ENCODE measurements at regions not wholly inside any gene's neighbourhood (a gene's known extent, or its start where the extent isn't known, plus 50 kb on each side); places are given as distances from the start of the nearest gene placed in this dataset.
"Not testable (repeated sequence)": the region's sequence is repeated elsewhere in the genome, so short reads cannot be mapped to it uniquely, and the experiment has no call there.

- no peak for DNase-seq
These were observed 1525.6 kb downstream of the MAT2B start for GRCh38 chr5:165030971-165031370.

- no peak for DNase-seq
These were observed 1526.0 kb downstream of the MAT2B start for GRCh38 chr5:165031371-165031770.

- DNase-seq: no peak
These were observed 1530.1 kb downstream of the MAT2B start for GRCh38 chr5:165035520-165035919.

- no peak for DNase-seq
These were observed 1534.3 kb downstream of the MAT2B start for GRCh38 chr5:165039748-165040147.

GRCh38 chr5:165045941-165046340 lies 1540.5 kb downstream of the MAT2B start:
- not testable (repeated sequence) for DNase-seq

- DNase-seq: no peak
These were observed 1550.1 kb downstream of the MAT2B start for GRCh38 chr5:165055476-165055875.

- no peak for DNase-seq
These were observed 1551.7 kb downstream of the MAT2B start for GRCh38 chr5:165057145-165057544.

GRCh38 chr5:165066751-165067385 lies 1561.4 kb downstream of the MAT2B start:
- DNase-seq: no peak

- DNase-seq: no peak
These were observed 1571.3 kb downstream of the MAT2B start for GRCh38 chr5:165076686-165077085.

- no peak for DNase-seq
These were observed 1574.0 kb downstream of the MAT2B start for GRCh38 chr5:165079389-165079788.

GRCh38 chr5:165083394-165083793 lies 1578.0 kb downstream of the MAT2B start:
- DNase-seq: no peak

GRCh38 chr5:165086465-165086864 lies 1581.0 kb downstream of the MAT2B start:
- no peak for DNase-seq

- no peak for DNase-seq
These were observed 1589.4 kb downstream of the MAT2B start for GRCh38 chr5:165094782-165095181.

GRCh38 chr5:165101709-165102108 lies 1596.3 kb downstream of the MAT2B start:
- DNase-seq: no peak

GRCh38 chr5:165104611-165105010 lies 1599.2 kb downstream of the MAT2B start:
- no peak for DNase-seq

GRCh38 chr5:165108809-165109208 lies 1603.4 kb downstream of the MAT2B start:
- DNase-seq: no peak

- DNase-seq: no peak
These were observed 1613.8 kb downstream of the MAT2B start for GRCh38 chr5:165119175-165119574.

GRCh38 chr5:165126598-165126997 lies 1621.2 kb downstream of the MAT2B start:
- DNase-seq: no peak

- DNase-seq: no peak
These were observed 1622.5 kb downstream of the MAT2B start for GRCh38 chr5:165127941-165128340.

GRCh38 chr5:165130656-165131055 lies 1625.2 kb downstream of the MAT2B start:
- DNase-seq: no peak

- DNase-seq: no peak
These were observed 1628.7 kb downstream of the MAT2B start for GRCh38 chr5:165134155-165134554.

- DNase-seq: no peak
These were observed 1630.1 kb downstream of the MAT2B start for GRCh38 chr5:165135565-165135964.

GRCh38 chr5:165137701-165138100 lies 1632.3 kb downstream of the MAT2B start:
- no peak for DNase-seq

GRCh38 chr5:165138236-165138635 lies 1632.8 kb downstream of the MAT2B start:
- no peak for DNase-seq

GRCh38 chr5:165139262-165139661 lies 1633.8 kb downstream of the MAT2B start:
- no peak for DNase-seq
